Fibroblast of the aortic adventitia (primary cell): ENCODE measurements at regions not wholly inside any gene's neighbourhood (a gene's known extent, or its start where the extent isn't known, plus 50 kb on each side); places are given as distances from the start of the nearest gene placed in this dataset.

Experiments used
- DNase-seq: peaks from one replicate; pipeline ENCODE4 v3.0.0-alpha.2; 2010; ENCODE audit warnings: low read depth
- H3K4me3 ChIP-seq: 2 replicates; pipeline ENCODE4 v1.5.1; 2011; ENCODE audit warnings: low read depth, mild to moderate bottlenecking, control low read depth, low read length, moderate library complexity
- CTCF ChIP-seq: IDR thresholded peaks from 2 replicates; pipeline ENCODE4 v1.5.1; 2011; ENCODE audit warnings: mild to moderate bottlenecking, low read length, control low read depth, inconsistent platforms; ENCODE audit not compliant: insufficient read depth

- no peak for DNase-seq
- TF ChIP-seq CTCF = no peak
Measured at GRCh38 chr17:73711916-73712315, 67.7 kb upstream of the SDK2 start.

GRCh38 chr17:73713136-73713535 is 68.9 kb upstream of the SDK2 start:
- no peak overlapping the region for H3K4me3 ChIP-seq
- TF ChIP-seq CTCF = no peak
- no peak for DNase-seq

More at GRCh38 chr17:73711916-73712315, 67.7 kb upstream of the SDK2 start:
- H3K4me3 ChIP-seq = no peak overlapping the region

DNA sequence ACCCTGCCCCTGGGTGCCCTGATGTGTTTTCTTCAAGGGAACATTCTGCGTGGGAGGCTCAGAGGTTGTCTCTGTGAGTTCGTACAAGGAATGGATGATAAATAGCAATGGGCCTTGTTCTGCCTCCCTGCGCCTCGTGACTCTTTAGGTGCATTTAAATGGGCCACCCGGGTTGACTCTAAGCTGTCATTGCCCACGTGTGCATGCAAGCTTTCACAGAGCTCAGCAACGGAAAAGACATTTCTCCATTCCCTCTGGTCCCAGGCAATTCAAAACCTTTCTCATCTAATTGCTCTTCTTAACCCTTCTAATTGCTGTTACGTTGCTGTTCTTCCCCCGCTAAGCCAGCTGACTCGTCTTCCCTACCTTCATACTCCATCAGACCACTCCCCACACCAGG is 71.5 kb upstream of the SDK2 start:
- H3K4me3 ChIP-seq = no peak overlapping the region
- no peak for DNase-seq
- no peak for TF ChIP-seq CTCF

DNA sequence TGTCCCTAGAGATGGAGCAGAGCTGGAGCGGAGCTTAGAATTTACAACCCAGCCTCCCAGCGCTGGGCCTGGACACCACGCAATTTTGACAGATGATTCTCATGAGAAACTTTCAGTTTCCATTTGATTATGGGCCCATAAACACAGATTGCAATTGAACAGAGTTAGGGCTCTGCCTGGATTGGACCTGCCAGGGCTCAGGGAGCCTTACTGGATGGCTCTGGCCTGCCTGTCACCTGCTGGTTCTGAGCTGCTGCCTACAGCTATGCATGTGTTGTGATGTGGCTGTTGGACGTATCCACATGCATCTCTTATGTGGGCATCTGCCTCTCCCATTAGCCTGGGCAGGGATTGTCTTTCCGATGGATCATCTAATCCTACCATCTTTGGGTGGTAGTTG is 73.4 kb upstream of the SDK2 start:
- TF ChIP-seq CTCF = no peak
- no peak overlapping the region for H3K4me3 ChIP-seq
- no peak for DNase-seq

GRCh38 chr17:73718362-73718761 is 74.1 kb upstream of the SDK2 start:
- no peak for DNase-seq
- no peak for TF ChIP-seq CTCF
- no peak overlapping the region for H3K4me3 ChIP-seq

DNA sequence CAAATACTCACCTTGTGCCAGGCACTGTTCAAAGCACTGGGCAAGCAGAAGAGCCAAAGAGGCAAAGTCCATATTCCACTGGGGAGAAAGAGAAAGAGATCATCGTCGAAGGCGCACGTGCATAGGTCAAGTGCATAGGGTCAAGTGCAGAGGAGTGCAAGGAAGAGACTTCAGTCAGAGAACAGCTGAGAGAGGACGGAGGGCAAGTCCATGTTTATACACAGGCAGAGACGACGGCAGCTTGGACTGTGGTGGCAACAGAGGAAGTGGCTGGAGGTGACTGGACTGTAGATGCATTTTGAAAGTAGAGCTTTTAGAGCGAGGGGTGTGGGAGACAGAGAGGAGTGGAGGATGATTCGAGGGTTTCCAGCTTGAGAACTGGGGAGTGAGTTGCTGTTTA is 74.7 kb upstream of the SDK2 start:
- no peak for TF ChIP-seq CTCF
- no peak for DNase-seq
- no peak overlapping the region for H3K4me3 ChIP-seq

DNA sequence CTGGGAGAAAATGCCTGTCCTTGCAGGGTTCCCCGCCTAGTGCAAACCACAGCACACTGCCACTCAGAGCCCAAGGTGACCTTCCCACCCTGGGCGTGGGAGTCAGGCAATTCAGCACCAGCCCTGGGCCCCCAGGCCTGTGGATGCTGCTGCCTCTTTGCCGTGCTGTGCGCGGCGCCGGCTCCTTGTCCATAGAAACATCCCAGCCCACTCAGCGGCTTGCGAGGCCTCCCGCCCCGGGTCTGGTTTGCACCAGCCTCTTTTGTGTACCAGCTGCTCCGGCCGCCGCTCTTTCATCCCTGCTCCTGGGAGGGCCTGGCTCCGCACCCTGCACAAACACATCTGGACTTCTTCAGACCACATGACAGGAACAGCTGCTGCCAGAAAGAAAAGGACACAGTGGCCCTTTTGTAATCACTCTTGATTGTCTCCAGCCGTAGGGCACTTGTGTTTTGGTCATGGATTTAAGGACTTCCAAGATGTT is 75.4 kb upstream of the SDK2 start:
- TF ChIP-seq CTCF = no peak
- H3K4me3 ChIP-seq = no peak overlapping the region
- no peak for DNase-seq
